H1 (cell line): ENCODE measurements at regions not wholly inside any gene's neighbourhood (a gene's known extent, or its start where the extent isn't known, plus 50 kb on each side); places are given as distances from the start of the nearest gene placed in this dataset.

Experiments used
- CTCF ChIA-PET: fragments of 300-600 bp; sonication (Branson Sonifier 250); formaldehyde crosslinking; loops from one replicate; lab custom pipeline; 2021; ENCODE audit not compliant: partially characterized antibody; lab: Charles Lee
- POLR2A ChIA-PET: fragments of 300-600 bp; sonication (Branson Sonifier 250); formaldehyde crosslinking; loops from one replicate; lab custom pipeline; 2021; ENCODE audit warnings: inconsistent platforms; ENCODE audit not compliant: partially characterized antibody; lab: Charles Lee
- DNase-seq, 2 experiments: peaks; one replicate each; pipeline versions ENCODE4 v3.0.0 to v3.0.0-alpha.2; 2010 to 2022; ENCODE audit warnings: low spot score in 2 of 2, low read depth in 1 of 2, mixed read lengths in 1 of 2
- FAIRE-seq: peaks from 2 replicates; lab custom pipeline; 2011; peaks lifted over from hg19 to GRCh38; lab: Jason Lieb, UNC
- H2AFZ ChIP-seq: 2 replicates; pipeline ENCODE4 v1.8.1; 2012; ENCODE audit warnings: low read length, inconsistent platforms
- H2AK5ac ChIP-seq: 2 replicates; pipeline ENCODE4 v1.6.1; 2013; ENCODE audit warnings: low read depth, low read length
- H2BK120ac ChIP-seq: replicated peaks from 2 replicates; pipeline ENCODE3; 2013; ENCODE audit warnings: low read depth, low read length, inconsistent platforms
- H2BK12ac ChIP-seq: 2 replicates; pipeline ENCODE4 v1.6.1; 2013; ENCODE audit warnings: low read depth, low read length
- H2BK15ac ChIP-seq: 2 replicates; pipeline ENCODE4 v1.6.1; 2013; ENCODE audit warnings: low read length
- H2BK20ac ChIP-seq: 2 replicates; pipeline ENCODE4 v1.6.1; 2013; ENCODE audit warnings: low read length
- H2BK5ac ChIP-seq: 2 replicates; pipeline ENCODE4 v1.6.1; 2013; ENCODE audit warnings: low read depth, low read length
- H3K14ac ChIP-seq: 2 replicates; pipeline ENCODE4 v1.6.1; 2013; ENCODE audit warnings: inconsistent platforms; ENCODE audit not compliant: insufficient read length
- H3K18ac ChIP-seq: 2 replicates; pipeline ENCODE4 v1.6.1; 2013; ENCODE audit warnings: low read length; ENCODE audit errors: extremely low read depth
- H3K23ac ChIP-seq: 2 replicates; pipeline ENCODE4 v1.6.1; 2013; ENCODE audit warnings: inconsistent platforms; ENCODE audit not compliant: insufficient read length
- H3K23me2 ChIP-seq: 2 replicates; pipeline ENCODE4 v1.6.1; 2013; ENCODE audit warnings: low read depth, low read length
- H3K27ac ChIP-seq: 2 replicates; pipeline ENCODE4 v1.6.1; 2011; ENCODE audit warnings: low read depth, low read length, inconsistent platforms
- H3K27me3 ChIP-seq, 4 experiments: replicated peaks in 1 of 4; 1 replicate in 1 of 4; 2 replicates in 3 of 4; pipeline versions ENCODE4 v1.6.1 to v1.8.1; 2011 to 2013; ENCODE audit warnings: low read length in 3 of 4, mild to moderate bottlenecking in 3 of 4, inconsistent platforms in 2 of 4, mixed read lengths in 2 of 4, moderate library complexity in 1 of 4; ENCODE audit not compliant: control insufficient read depth in 3 of 4, insufficient read depth in 3 of 4; ENCODE audit errors: extremely low read depth in 1 of 4
- H3K36me3 ChIP-seq, 4 experiments: 2 replicates each; pipeline versions ENCODE4 v1.6.1 to v1.8.1; 2011 to 2013; ENCODE audit warnings: mild to moderate bottlenecking in 4 of 4, low read length in 3 of 4, moderate library complexity in 2 of 4, control low read depth in 1 of 4, inconsistent platforms in 1 of 4; ENCODE audit not compliant: insufficient read depth in 4 of 4, control insufficient read depth in 2 of 4
- H3K4ac ChIP-seq: replicated peaks from 2 replicates; pipeline ENCODE3; 2013; ENCODE audit warnings: low read length, low read depth, mixed read lengths, inconsistent platforms; ENCODE audit not compliant: insufficient read length
- H3K4me1 ChIP-seq, 4 experiments: replicated peaks in 1 of 4; 1 replicate in 1 of 4; 2 replicates in 3 of 4; pipeline versions ENCODE4 v1.6.1 to v1.8.1; 2011 to 2013; ENCODE audit warnings: low read length in 3 of 4, inconsistent platforms in 2 of 4, mixed read lengths in 1 of 4; ENCODE audit not compliant: insufficient read depth in 4 of 4, control insufficient read depth in 3 of 4
- H3K4me2 ChIP-seq, 2 experiments: 2 replicates each; pipeline versions ENCODE4 v1.6.1 to v1.8.1; 2011 to 2013; ENCODE audit warnings: low read depth in 2 of 2, low read length in 2 of 2, control low read depth in 1 of 2, inconsistent platforms in 1 of 2, mild to moderate bottlenecking in 1 of 2; ENCODE audit not compliant: insufficient read depth in 1 of 2
- H3K4me3 ChIP-seq, 4 experiments: fragments of 200-600, 300-600 bp in 1 of 4; sonication (generic), shearing (Covaris generic), sonication (Bioruptor Twin) in 1 of 4; 2 replicates each; pipeline versions ENCODE4 v1.5.1 to v1.8.1; 2011 to 2016; ENCODE audit warnings: low read length in 4 of 4, low read depth in 3 of 4, control low read depth in 2 of 4, inconsistent platforms in 2 of 4, mild to moderate bottlenecking in 2 of 4, mixed read lengths in 1 of 4, moderate library complexity in 1 of 4; ENCODE audit not compliant: insufficient read depth in 2 of 4; ENCODE audit errors: extremely low read depth in 1 of 4
- H3K56ac ChIP-seq: replicated peaks from 2 replicates; pipeline ENCODE3; 2013; ENCODE audit warnings: low read depth, mild to moderate bottlenecking, mixed read lengths, low read length, inconsistent platforms; ENCODE audit not compliant: insufficient read length
- H3K79me1 ChIP-seq: 2 replicates; pipeline ENCODE4 v1.6.1; 2013; ENCODE audit warnings: low read depth, low read length, control low read depth
- H3K79me2 ChIP-seq, 2 experiments: 2 replicates each; pipeline versions ENCODE4 v1.6.1 to v1.8.1; 2012 to 2013; ENCODE audit warnings: low read length in 2 of 2, mild to moderate bottlenecking in 2 of 2, inconsistent platforms in 1 of 2; ENCODE audit not compliant: insufficient read depth in 2 of 2, control insufficient read depth in 1 of 2
- H3K9ac ChIP-seq, 4 experiments: replicated peaks in 1 of 4; 1 replicate in 1 of 4; 2 replicates in 3 of 4; pipeline versions ENCODE4 v1.6.1 to v1.8.1; 2011 to 2013; ENCODE audit warnings: low read depth in 3 of 4, low read length in 3 of 4, control low read depth in 2 of 4, mild to moderate bottlenecking in 2 of 4, moderate library complexity in 2 of 4, inconsistent platforms in 1 of 4; ENCODE audit errors: extremely low read depth in 1 of 4
- H3K9me3 ChIP-seq, 2 experiments: 2 replicates each; pipeline versions ENCODE4 v1.6.1 to v1.8.1; 2012 to 2013; ENCODE audit warnings: mild to moderate bottlenecking in 2 of 2, moderate library complexity in 2 of 2, control low read depth in 1 of 2, inconsistent platforms in 1 of 2, low read depth in 1 of 2, low read length in 1 of 2, mixed read lengths in 1 of 2; ENCODE audit not compliant: insufficient read depth in 2 of 2
- H4K20me1 ChIP-seq, 2 experiments: replicated peaks in 1 of 2; 2 replicates each; pipeline versions ENCODE3 to v1.8.1; 2011 to 2013; ENCODE audit warnings: inconsistent platforms in 2 of 2, low read length in 2 of 2, mild to moderate bottlenecking in 1 of 2; ENCODE audit not compliant: insufficient read depth in 2 of 2, control insufficient read depth in 1 of 2
- H4K5ac ChIP-seq: 2 replicates; pipeline ENCODE4 v1.6.1; 2013; ENCODE audit warnings: low read length, low read depth, mixed read lengths, inconsistent platforms; ENCODE audit not compliant: insufficient read length
- H4K8ac ChIP-seq: 2 replicates; pipeline ENCODE4 v1.8.0; 2013; ENCODE audit warnings: mild to moderate bottlenecking, moderate library complexity, low read length, inconsistent platforms; ENCODE audit not compliant: insufficient read depth; ENCODE audit errors: extremely low read depth
- H4K91ac ChIP-seq: replicated peaks from 2 replicates; pipeline ENCODE3; 2013; ENCODE audit warnings: low read length, mixed read lengths, inconsistent platforms; ENCODE audit not compliant: insufficient read length
- HDAC6 ChIP-seq: IDR thresholded peaks from one replicate; pipeline ENCODE4 v1.7.1; 2012; ENCODE audit warnings: low read depth, mild to moderate bottlenecking, inconsistent platforms, low read length, moderate library complexity
- JUN ChIP-seq: IDR thresholded peaks from 2 replicates; pipeline ENCODE4 v1.6.1; 2011; ENCODE audit warnings: low read depth, mild to moderate bottlenecking, improper control_type of control experiment, low read length
- KDM4A ChIP-seq: IDR thresholded peaks from one replicate; pipeline ENCODE4 v1.7.1; 2012; ENCODE audit warnings: low read depth, mild to moderate bottlenecking, moderate library complexity, low read length, inconsistent platforms; ENCODE audit not compliant: severe bottlenecking
- WGBS, 2 experiments: shearing (Covaris generic) in 1 of 2; methylation state at CpG; one replicate each; pipeline versions ENCODE4 v1.1.6 to v1.1.7; 2013 to 2015; ENCODE audit warnings: low lambda C conversion rate in 2 of 2, mixed read lengths in 2 of 2, inconsistent platforms in 1 of 2, low coverage in 1 of 2, missing lambda C conversion rate in 1 of 2; ENCODE audit not compliant: insufficient replicate concordance in 2 of 2, insufficient coverage in 1 of 2, insufficient read length in 1 of 2; ENCODE audit errors: extremely low coverage in 1 of 2, missing lambda C conversion rate in 1 of 2; 5-methylcytosine and 5-hydroxymethylcytosine counted together

DNA sequence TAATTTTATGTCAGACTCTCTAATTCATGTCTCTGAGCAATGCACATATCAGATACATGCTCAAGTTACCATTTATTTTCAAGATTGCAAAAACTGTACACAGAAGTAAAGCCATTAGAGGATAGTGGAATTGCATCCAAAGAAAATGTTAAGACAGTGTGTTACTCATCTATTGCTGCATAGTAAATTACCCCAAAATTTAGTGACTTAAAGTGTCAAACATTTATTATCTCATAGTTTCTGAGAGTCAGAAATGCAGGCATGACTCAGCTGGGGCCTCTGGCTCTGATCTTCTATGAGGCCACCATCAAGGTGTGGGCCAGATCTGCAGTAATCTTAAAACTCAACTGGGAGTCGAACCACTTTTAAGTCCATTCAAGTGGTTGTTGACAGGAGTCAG lies 275.2 kb downstream of the QDPR start:
- H3K4ac ChIP-seq, result no peak overlapping the region
- H4K5ac ChIP-seq, result no peak overlapping the region
- no peak overlapping the region for H3K27ac ChIP-seq
- no peaks in the 10 kb centered on the region for H3K79me2 ChIP-seq
- H2BK5ac ChIP-seq, result no peak overlapping the region
- FAIRE-seq, result no peak
- H3K9me3 ChIP-seq, result no peaks in the 10 kb centered on the region
- no peaks in the 10 kb centered on the region for H3K27me3 ChIP-seq
- WGBS, 2 experiments, result 85% methylated on average over 1 of the region's 1 CpG; no CpG with 5 or more reads in 1 of the 2 experiments
- H4K91ac ChIP-seq, result no peak overlapping the region
- H4K8ac ChIP-seq, result no peak overlapping the region
- no peak overlapping the region for H3K56ac ChIP-seq
- no peak overlapping the region for H2BK20ac ChIP-seq
- H3K9ac ChIP-seq, result no peak overlapping the region
- POLR2A ChIA-PET, result no interaction called here
- no peak overlapping the region for H3K4me3 ChIP-seq
- no peak overlapping the region for H3K4me2 ChIP-seq
- no peak overlapping the region for H3K18ac ChIP-seq
- no peaks in the 10 kb centered on the region for H3K36me3 ChIP-seq
- CTCF ChIA-PET, result interaction anchor here (1.0 kb wide), 1 partner anchor 18 kb away, joined by 3 read pairs; no protein-coding TSS in a partner anchor
- peaks cover 0 to 7% (median 0%) of the 10 kb centered on the region in 4 experiments; a peak in 1 of 7 replicates for H3K4me1 ChIP-seq
- H2BK15ac ChIP-seq, result no peak overlapping the region
- H3K23ac ChIP-seq, result no peak overlapping the region
- H3K23me2 ChIP-seq, result 0 out of 2 replicates have a peak, but pooled peaks cover 2% of the 10 kb centered on the region
- H2AFZ ChIP-seq, result no peak overlapping the region
- H3K79me1 ChIP-seq, result no peaks in the 10 kb centered on the region
- no peak overlapping the region for H3K14ac ChIP-seq
- no peak overlapping the region for H2BK120ac ChIP-seq
- no peak for TF ChIP-seq KDM4A
- no peak for TF ChIP-seq HDAC6
- no peak for TF ChIP-seq JUN
- TF ChIP-seq, all 59 proteins: peak for 0
- no peak for DNase-seq
- H2AK5ac ChIP-seq, result no peak overlapping the region
- no peaks in the 10 kb centered on the region for H4K20me1 ChIP-seq
- H2BK12ac ChIP-seq, result no peak overlapping the region
